NCI-H460 (cell line): ENCODE measurements at regions not wholly inside any gene's neighbourhood (a gene's known extent, or its start where the extent isn't known, plus 50 kb on each side); places are given as distances from the start of the nearest gene placed in this dataset.
"Not testable (repeated sequence)": the region's sequence is repeated elsewhere in the genome, so short reads cannot be mapped to it uniquely, and the experiment has no call there.

Source experiments
- DNase-seq: peaks from one replicate; pipeline ENCODE4 v3.0.0-alpha.2; 2016; ENCODE audit warnings: low read depth; ENCODE audit errors: extremely low read depth

- DNase-seq: no peak
Observed at GRCh38 chr6:14542670-14543366, 425.2 kb downstream of the CD83 start.

GRCh38 chr6:14543971-14544585 is 426.5 kb downstream of the CD83 start:
- DNase-seq: no peak

DNA sequence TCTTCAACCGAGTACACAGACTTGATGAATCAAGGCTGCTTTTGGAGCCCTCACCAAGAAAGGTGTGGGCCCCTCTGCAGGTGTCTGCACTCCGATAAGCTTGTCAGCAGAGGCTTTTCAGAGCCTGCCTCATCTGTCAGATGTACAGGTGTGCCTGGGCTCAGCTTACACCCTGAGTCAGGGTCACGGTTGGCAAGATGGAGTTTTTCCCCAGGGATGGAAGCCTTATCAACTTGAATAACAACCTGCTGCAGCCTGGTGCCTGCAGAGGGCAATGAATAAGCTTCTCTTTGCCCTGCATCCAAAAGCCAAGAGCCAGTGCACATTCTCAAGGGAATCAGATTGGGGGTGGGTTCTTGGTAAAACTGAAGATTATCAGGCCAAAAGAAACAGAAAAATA is 427.1 kb downstream of the CD83 start:
- DNase-seq: no peak

- DNase-seq: no peak
Observed at GRCh38 chr6:14545496-14545895, 427.9 kb downstream of the CD83 start.

GRCh38 chr6:14546036-14546435 is 428.5 kb downstream of the CD83 start:
- DNase-seq: no peak

DNA sequence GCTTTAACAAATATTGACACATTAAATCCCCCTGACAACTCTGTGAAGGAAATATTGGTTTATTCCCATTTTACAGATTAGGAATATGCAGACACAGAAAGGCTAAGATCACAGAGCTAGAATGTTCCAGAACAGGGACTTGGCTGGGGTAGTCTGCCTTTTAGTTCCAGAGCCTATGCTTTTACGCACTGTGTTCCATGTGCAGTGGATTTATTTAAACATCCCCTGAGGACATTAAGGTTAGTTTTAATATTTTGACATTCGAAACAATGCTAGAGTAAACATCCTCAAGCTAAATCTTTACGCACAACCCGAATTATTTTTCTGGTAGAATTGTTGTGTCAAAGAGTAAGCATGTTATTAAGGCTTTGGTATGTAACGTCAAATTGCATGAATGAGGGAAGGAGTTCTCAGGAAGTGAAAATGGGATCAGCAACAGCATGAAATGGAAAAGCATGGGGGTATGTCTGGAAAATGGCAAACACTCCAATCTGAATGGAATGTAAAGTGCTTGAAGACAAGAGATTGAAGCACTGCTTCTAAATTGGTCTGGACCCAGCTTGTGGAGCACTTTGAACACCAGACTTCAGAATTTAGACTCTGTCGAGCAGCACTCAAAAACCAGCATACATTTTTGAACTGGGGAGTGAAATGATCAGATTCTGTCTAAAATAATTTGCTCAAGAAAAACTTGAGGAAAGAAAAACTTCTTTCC is 429.9 kb downstream of the CD83 start:
- DNase-seq: no peak

- DNase-seq: no peak
Observed at GRCh38 chr6:14549304-14549770, 431.8 kb downstream of the CD83 start.

DNA sequence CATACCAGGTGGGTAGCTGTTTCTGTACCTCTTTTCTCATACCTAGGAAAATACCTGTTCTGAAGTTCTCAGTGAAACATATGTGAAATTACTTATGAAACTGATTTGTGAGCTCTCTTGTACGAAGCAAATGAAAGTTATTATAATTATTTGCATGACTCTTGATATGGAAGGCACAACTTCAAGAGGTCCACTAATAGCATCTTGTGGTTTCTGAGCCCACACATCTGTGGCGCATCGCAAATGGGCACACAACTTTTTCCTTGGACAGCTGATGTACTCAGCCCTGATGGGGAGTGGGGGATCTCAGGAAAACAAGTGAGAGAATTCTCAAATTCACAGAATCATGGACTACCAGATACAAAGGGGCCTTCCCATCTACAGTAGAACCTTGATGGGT is 432.3 kb downstream of the CD83 start:
- no peak for DNase-seq

- no peak for DNase-seq
Observed at GRCh38 chr6:14550410-14550809, 432.8 kb downstream of the CD83 start.

GRCh38 chr6:14550822-14551221 is 433.2 kb downstream of the CD83 start:
- no peak for DNase-seq

DNA sequence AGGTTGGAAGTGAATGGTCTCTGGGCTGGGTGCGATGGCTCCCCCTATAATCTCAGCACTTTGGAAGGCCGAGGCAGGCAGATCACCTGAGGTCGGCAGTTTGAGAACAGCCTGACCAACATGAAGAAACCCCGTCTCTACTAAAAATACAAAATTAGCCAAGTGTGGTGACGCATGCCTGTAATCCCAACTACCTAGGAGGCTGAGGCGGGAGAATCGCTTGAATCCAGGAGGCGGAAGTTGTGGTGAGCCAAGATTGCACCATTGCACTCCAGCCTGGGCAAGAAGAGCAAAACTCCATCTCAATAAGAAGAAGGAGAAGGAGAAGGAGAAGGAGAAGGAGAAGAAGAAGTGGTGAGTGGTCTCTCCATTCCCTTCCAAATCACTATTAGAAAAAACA is 434.0 kb downstream of the CD83 start:
- DNase-seq: not testable (repeated sequence)

DNA sequence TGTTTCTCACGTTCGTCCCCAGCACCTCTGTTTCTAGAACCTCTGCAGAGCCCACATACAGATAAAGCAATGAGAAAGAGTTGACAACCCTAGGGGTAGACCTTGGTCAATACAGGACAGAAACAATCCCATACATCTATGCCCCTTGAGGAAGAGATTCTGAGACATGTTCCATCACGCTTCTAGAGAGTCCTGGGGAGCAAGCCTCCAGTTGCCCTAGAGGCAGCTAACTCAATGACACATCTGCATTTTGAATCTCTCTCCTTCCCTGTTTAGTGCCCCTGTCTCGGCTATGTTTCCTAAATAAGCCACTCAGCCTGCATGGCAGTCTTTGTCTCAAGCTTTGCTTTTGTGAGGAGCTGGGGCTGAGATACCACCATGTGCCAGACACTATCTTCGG is 435.3 kb downstream of the CD83 start:
- DNase-seq: no peak

GRCh38 chr6:14553515-14553914 is 435.9 kb downstream of the CD83 start:
- no peak for DNase-seq

- DNase-seq: no peak
Observed at GRCh38 chr6:14555804-14556203, 438.2 kb downstream of the CD83 start.

DNA sequence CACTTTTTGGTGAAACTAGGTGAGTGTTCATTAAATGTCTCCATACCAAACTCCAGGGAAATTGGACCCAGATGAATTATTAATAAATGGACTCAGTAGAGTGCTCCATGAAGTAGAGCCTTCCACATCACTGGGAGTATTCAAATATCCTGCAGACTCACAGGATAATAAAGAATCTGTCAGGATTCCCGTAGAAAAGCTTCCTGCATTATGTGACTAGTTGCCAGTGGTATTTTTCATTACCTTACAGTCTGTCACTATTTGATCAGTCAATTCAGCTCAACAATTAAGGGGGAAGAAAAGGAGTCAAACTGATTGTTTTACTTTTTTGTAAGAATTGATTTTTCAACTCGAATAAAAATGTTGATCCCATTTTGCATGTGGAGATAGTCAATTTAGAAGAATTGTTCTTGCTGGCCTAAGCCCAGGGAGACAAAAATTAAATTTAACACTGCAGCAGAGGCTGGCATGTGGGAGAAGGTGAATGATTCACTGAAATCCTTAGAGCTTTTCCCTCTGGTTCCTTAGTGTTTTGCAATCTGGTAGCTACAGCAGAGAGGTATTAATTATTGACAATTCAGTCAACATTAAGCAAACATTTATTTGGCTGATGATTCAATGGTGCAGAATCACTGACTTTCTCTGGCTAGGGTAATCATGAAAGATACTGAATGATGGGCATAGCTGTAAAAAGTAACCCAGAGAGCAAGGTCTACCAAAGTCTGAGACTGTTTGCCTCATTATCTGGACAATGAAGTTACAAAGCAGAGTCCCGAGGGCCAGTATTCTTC is 442.4 kb downstream of the CD83 start:
- no peak for DNase-seq

- DNase-seq: not testable (repeated sequence)
Observed at GRCh38 chr6:14561563-14561962, 444.0 kb downstream of the CD83 start.

- DNase-seq: no peak
Observed at GRCh38 chr6:14567842-14568241, 450.3 kb downstream of the CD83 start.

- no peak for DNase-seq
Observed at GRCh38 chr6:14569394-14569793, 451.8 kb downstream of the CD83 start.

DNA sequence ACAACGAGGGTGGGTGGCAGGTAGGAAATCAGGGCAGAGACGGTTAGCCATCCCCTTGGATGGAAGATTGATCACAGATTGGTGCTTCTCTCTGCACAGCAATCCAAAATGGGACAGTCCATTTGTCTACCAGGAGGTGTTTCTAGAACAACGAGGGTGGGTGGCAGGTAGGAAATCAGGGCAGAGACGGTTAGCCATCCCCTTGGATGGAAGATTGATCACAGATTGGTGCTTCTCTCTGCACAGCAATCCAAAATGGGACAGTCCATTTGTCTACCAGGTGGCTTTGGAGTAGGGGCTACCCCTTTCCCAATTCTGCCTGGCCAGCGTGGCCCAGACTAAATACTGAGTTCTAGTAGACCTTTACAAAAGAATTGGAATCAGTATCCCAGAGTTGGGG is 452.3 kb downstream of the CD83 start:
- not testable (repeated sequence) for DNase-seq

DNA sequence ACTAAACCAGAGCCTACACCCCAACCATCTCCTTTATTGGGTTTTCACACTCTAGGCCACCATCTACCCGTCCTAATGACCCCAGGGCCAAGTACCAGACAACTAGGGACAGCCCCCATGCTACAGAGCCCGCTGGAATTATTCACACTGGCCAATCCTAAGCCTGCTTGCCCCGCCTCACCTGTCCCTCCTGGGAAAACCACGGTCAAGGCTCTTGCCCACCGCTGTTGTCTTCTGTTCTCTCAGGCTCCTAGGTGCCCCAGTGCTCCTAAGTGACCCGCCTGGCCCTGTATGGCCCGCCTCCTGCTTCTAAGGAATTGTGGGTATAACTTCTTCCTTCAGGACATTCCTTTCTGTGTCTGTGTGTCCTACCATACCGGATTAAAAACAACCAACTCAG is 453.4 kb downstream of the CD83 start:
- no peak for DNase-seq

DNA sequence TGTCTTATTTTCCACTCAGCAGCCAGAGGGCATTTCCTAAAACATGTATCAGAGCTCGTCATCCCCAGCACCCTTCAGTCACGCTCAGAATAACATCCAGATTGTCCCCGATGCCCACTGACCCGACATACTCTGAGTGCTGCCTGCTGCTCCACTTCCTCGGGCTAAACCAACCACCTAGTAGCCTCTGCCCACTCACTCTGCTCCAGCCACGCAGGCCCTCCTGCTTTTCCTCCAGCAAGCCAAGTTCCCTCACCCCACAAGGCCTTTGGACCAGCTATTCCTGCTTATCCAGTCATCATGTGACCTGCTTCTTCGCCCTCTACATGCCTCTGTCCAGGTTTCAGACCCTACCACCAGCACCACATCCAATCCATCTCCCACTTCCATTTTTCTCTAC is 454.2 kb downstream of the CD83 start:
- no peak for DNase-seq
